ENCODE measurements at regions not wholly inside any gene's neighbourhood (a gene's known extent, or its start where the extent isn't known, plus 50 kb on each side); places are given as distances from the start of the nearest gene placed in this dataset.

DNA sequence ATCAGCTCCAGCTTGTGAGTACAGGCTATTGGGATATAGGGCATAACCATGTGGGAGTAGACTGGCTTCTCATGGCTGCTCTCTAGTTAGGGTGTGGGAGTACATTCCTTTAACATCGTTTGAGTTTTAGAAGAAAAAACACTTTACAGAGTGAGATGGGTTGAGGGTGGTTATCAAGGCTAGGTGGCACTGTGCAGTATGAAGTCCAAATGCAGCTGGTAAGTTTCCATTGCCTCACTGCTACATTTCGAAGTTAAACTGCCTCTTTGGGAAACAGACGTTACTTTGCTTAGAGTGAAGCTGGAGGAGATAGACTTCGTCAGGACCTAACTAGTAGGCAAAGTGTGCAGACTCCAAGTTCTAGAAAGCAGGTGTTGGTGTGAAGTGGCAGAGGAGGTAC, 192.4 kb downstream of the SQOR start:
- TF ChIP-seq, protein P1, sequence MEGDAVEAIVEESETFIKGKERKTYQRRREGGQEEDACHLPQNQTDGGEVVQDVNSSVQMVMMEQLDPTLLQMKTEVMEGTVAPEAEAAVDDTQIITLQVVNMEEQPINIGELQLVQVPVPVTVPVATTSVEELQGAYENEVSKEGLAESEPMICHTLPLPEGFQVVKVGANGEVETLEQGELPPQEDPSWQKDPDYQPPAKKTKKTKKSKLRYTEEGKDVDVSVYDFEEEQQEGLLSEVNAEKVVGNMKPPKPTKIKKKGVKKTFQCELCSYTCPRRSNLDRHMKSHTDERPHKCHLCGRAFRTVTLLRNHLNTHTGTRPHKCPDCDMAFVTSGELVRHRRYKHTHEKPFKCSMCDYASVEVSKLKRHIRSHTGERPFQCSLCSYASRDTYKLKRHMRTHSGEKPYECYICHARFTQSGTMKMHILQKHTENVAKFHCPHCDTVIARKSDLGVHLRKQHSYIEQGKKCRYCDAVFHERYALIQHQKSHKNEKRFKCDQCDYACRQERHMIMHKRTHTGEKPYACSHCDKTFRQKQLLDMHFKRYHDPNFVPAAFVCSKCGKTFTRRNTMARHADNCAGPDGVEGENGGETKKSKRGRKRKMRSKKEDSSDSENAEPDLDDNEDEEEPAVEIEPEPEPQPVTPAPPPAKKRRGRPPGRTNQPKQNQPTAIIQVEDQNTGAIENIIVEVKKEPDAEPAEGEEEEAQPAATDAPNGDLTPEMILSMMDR (conservative IDR thresholded peaks at IDR 0.05; ENCODE audit: low read depth, low read length) = no peak
- H3K4me3 ChIP-seq (ENCODE audit: low read depth, low read length) = no peak overlapping the region

DNA sequence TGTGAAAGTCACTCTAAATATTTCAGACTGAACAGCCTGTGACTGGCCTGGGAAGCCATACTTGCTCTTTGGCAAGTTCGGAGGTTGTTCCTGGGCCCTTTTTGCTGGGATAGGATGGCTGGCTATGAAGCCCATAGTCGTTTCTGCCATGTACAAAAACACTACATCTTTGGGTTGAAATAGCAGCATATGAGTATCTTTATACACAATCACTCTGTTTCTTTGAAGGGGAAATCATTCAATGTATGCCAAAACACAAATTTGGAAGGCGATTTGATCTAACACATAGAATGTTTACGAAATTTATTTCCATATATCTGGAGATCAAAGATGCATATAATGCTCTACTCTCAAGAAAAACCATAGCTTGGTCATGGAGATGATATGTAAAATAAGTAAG, 192.9 kb downstream of the SQOR start:
- TF ChIP-seq, protein P1 (conservative IDR thresholded peaks at IDR 0.05; ENCODE audit: low read depth, low read length) = no peak
- no peak for DNase-seq (ENCODE audit: low read depth)
- no peak overlapping the region for H3K4me3 ChIP-seq (ENCODE audit: low read depth, low read length)

More for the DNA sequence above, 192.4 kb downstream of the SQOR start:
- DNase-seq (ENCODE audit: low read depth) = no peak

DNA sequence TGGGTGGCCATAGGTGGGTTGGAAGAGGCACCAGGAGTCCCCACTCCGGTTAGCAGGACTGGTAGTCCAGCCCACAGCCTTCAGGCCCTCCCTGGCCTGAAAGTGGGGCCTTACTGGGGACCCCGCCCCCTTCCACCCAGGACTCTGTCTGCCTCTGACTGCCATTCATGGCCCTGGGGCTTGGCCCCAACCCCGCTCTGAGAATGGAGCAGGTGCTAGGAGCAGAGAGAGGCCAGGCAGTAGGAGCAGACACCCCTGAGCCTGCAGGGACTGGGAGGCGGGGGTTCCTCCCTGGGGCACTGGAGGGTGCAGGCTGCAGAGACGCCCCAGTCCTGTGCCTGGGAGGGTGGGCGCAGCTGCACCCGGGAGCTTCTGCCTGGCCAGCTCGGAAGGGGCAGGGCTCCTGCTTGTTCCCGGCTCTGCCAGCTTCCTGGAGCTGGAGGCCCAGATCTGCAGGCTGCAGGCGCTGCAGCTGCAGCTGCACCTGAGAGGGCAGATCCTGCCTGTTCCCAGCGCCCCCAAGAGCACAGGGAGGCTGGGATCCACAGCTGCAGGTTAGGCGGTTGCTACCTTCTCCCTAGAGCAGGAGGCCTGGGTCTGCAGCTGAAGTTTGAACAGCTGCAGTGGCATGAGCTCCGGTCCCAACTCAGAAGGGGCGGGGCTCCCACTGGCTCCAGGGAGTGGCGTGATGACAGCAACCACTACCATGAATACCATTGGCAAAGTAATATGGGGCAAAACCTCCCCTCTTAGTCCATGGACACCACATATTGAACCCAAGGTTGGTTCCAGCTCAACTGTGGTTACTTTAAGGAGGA, 194.7 kb downstream of the SQOR start:
- H3K4me3 ChIP-seq (ENCODE audit: low read depth, low read length) = no peak overlapping the region
- no peak for DNase-seq (ENCODE audit: low read depth)
- TF ChIP-seq, protein P1 (conservative IDR thresholded peaks at IDR 0.05; ENCODE audit: low read depth, low read length) = no peak

GRCh38 chr15:45831787-45832186, 197.0 kb downstream of the SQOR start:
- no peak for DNase-seq (ENCODE audit: low read depth)
- H3K4me3 ChIP-seq (ENCODE audit: low read depth, low read length) = no peak overlapping the region
- TF ChIP-seq, protein P1 (conservative IDR thresholded peaks at IDR 0.05; ENCODE audit: low read depth, low read length) = no peak

DNA sequence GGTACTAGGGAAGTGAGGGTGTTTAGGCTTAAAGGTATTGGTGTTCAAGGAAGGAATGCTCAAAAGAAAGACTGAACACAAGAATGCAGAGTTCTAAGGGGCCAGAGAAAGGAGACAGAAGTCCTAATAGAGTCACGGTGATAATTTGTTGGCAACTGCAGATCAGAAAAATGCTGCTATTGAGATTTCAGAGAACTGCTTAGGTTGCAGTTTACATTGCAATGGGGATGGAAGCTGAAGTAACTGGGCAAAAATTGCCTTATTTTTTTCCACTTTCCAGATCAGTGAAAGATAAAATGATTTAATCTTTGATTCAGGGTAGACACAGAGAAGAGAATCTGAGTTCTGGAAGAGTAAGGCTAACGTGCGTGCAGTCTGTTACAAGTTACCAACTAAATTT, 199.8 kb downstream of the SQOR start:
- DNase-seq (ENCODE audit: low read depth) = no peak
- TF ChIP-seq, protein P1 (conservative IDR thresholded peaks at IDR 0.05; ENCODE audit: low read depth, low read length) = no peak
- H3K4me3 ChIP-seq (ENCODE audit: low read depth, low read length) = no peak overlapping the region

DNA sequence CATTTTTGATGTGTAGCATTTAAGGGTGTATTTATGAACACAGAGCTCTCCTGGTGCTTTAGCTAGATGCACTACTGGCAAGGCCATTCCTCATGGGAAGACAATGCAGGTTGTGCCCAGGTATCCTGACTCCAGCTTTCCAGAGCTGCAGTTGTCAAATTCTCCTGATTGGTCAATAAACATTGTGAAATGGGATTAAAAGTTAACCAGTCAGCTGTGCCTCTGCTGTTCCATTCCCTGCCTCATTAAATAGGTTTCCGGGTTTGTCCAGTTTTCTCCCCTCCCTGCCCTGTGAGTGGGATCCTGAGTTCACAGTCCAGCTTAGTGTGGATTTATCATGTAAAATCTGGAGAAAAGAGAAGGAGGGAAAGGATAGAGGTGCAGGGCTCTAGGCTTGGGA, 207.3 kb downstream of the SQOR start:
- TF ChIP-seq, protein P1 (conservative IDR thresholded peaks at IDR 0.05; ENCODE audit: low read depth, low read length) = no peak
- no peak overlapping the region for H3K4me3 ChIP-seq (ENCODE audit: low read depth, low read length)
- DNase-seq (ENCODE audit: low read depth) = no peak

- DNase-seq (ENCODE audit: low read depth) = no peak
- TF ChIP-seq, protein P1 (conservative IDR thresholded peaks at IDR 0.05; ENCODE audit: low read depth, low read length) = no peak
- H3K4me3 ChIP-seq (ENCODE audit: low read depth, low read length) = no peak overlapping the region
Measured at GRCh38 chr15:45847645-45848044, 212.8 kb downstream of the SQOR start.

Data from choroid plexus epithelial cell (primary cell).